22Rv1 (cell line): ENCODE measurements at regions not wholly inside any gene's neighbourhood (a gene's known extent, or its start where the extent isn't known, plus 50 kb on each side); places are given as distances from the start of the nearest gene placed in this dataset.

Source experiments
- ZFX ChIP-seq: fragments of 450-650 bp; IDR thresholded peaks from 2 replicates; pipeline ENCODE4 v1.6.1; 2017; ENCODE audit warnings: antibody characterized with exemption, borderline replicate concordance
- TF ChIP-seq, protein P1 (sequence below): fragments of 450-650 bp; IDR thresholded peaks from 2 replicates; pipeline ENCODE4 v1.5.1; 2017; ENCODE audit warnings: mild to moderate bottlenecking

GRCh38 chr1:110760321-110760720, 85.6 kb upstream of the KCNA3 start:
- TF ChIP-seq, protein P1, sequence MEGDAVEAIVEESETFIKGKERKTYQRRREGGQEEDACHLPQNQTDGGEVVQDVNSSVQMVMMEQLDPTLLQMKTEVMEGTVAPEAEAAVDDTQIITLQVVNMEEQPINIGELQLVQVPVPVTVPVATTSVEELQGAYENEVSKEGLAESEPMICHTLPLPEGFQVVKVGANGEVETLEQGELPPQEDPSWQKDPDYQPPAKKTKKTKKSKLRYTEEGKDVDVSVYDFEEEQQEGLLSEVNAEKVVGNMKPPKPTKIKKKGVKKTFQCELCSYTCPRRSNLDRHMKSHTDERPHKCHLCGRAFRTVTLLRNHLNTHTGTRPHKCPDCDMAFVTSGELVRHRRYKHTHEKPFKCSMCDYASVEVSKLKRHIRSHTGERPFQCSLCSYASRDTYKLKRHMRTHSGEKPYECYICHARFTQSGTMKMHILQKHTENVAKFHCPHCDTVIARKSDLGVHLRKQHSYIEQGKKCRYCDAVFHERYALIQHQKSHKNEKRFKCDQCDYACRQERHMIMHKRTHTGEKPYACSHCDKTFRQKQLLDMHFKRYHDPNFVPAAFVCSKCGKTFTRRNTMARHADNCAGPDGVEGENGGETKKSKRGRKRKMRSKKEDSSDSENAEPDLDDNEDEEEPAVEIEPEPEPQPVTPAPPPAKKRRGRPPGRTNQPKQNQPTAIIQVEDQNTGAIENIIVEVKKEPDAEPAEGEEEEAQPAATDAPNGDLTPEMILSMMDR, result no peak
- TF ChIP-seq ZFX, result no peak
